Loucy (cell line): ENCODE measurements at regions not wholly inside any gene's neighbourhood (a gene's known extent, or its start where the extent isn't known, plus 50 kb on each side); places are given as distances from the start of the nearest gene placed in this dataset.

Source experiments
- H2AFZ ChIP-seq: fragments of 200-600 bp; sonication (generic); 2 replicates; pipeline ENCODE4 v1.6.0; 2016; ENCODE audit warnings: antibody characterized with exemption, mild to moderate bottlenecking, low read length, moderate library complexity
- H3F3A ChIP-seq: fragments of 200-600 bp; 2 replicates; pipeline ENCODE4 v1.6.0; 2016; ENCODE audit warnings: antibody characterized with exemption, low read depth, mild to moderate bottlenecking
- H3K27me3 ChIP-seq: fragments of 200-600 bp; sonication (generic); 2 replicates; pipeline ENCODE4 v1.6.1; 2014; ENCODE audit warnings: low read length, mild to moderate bottlenecking; ENCODE audit not compliant: insufficient read depth, poor library complexity, severe bottlenecking
- H3K36me3 ChIP-seq: fragments of 200-600 bp; sonication (generic); 2 replicates; pipeline ENCODE4 v1.6.1; 2016; ENCODE audit warnings: low read length; ENCODE audit not compliant: insufficient read depth
- H3K4me1 ChIP-seq: fragments of 200-600 bp; sonication (generic); 2 replicates; pipeline ENCODE4 v1.5.1; 2014; ENCODE audit warnings: low read length, mild to moderate bottlenecking; ENCODE audit not compliant: insufficient read depth, poor library complexity, severe bottlenecking
- H3K4me2 ChIP-seq: fragments of 200-600 bp; sonication (generic); 2 replicates; pipeline ENCODE4 v1.6.0; 2014; ENCODE audit warnings: antibody characterized with exemption, low read length, low read depth, mild to moderate bottlenecking; ENCODE audit not compliant: poor library complexity, severe bottlenecking
- H3K4me3 ChIP-seq: fragments of 200-600 bp; sonication (generic); 2 replicates; pipeline ENCODE4 v1.5.1; 2014; ENCODE audit warnings: low read length, mild to moderate bottlenecking, mixed read lengths; ENCODE audit not compliant: poor library complexity, severe bottlenecking
- H3K79me2 ChIP-seq: fragments of 200-600 bp; sonication (generic); 2 replicates; pipeline ENCODE4 v1.6.1; 2014; ENCODE audit warnings: low read length; ENCODE audit not compliant: insufficient read depth
- H3K9ac ChIP-seq: fragments of 200-600 bp; sonication (generic); 2 replicates; pipeline ENCODE4 v1.6.0; 2014; ENCODE audit warnings: mild to moderate bottlenecking, low read depth, low read length, moderate library complexity; ENCODE audit not compliant: poor library complexity, severe bottlenecking
- H3K9me2 ChIP-seq: fragments of 200-600 bp; sonication (generic); replicated peaks from 2 replicates; pipeline ENCODE4 v1.6.1; 2016; ENCODE audit warnings: low read depth, low read length, mixed read lengths
- H3K9me3 ChIP-seq: fragments of 200-600 bp; sonication (generic); 2 replicates; pipeline ENCODE4 v1.6.1; 2014; ENCODE audit warnings: mild to moderate bottlenecking, antibody characterized with exemption, low read length, low read depth; ENCODE audit not compliant: insufficient read depth
- H4K20me1 ChIP-seq: fragments of 200-600 bp; sonication (generic); 2 replicates; pipeline ENCODE4 v1.6.0; 2014; ENCODE audit warnings: antibody characterized with exemption, low read length, mild to moderate bottlenecking; ENCODE audit not compliant: insufficient read depth, poor library complexity, severe bottlenecking
- EZH2phosphoT487 ChIP-seq: fragments of 200-600 bp; IDR thresholded peaks from 2 replicates; pipeline ENCODE4 v1.6.1; 2018; ENCODE audit warnings: antibody characterized with exemption, mild to moderate bottlenecking, moderate library complexity, borderline replicate concordance
- TF ChIP-seq, protein P1 (sequence below): fragments of 200-600 bp; sonication (generic); conservative IDR thresholded peaks from 2 replicates; pipeline ENCODE4 v1.5.1; 2014; ENCODE audit warnings: mild to moderate bottlenecking, antibody characterized with exemption, low read length

GRCh38 chr10:8498881-8499280, 444.4 kb downstream of the GATA3 start:
- no peaks in the 10 kb centered on the region for H4K20me1 ChIP-seq
- H3K9me3 ChIP-seq: no peaks in the 10 kb centered on the region
- no peaks in the 10 kb centered on the region for H3K9me2 ChIP-seq
- TF ChIP-seq, protein P1, sequence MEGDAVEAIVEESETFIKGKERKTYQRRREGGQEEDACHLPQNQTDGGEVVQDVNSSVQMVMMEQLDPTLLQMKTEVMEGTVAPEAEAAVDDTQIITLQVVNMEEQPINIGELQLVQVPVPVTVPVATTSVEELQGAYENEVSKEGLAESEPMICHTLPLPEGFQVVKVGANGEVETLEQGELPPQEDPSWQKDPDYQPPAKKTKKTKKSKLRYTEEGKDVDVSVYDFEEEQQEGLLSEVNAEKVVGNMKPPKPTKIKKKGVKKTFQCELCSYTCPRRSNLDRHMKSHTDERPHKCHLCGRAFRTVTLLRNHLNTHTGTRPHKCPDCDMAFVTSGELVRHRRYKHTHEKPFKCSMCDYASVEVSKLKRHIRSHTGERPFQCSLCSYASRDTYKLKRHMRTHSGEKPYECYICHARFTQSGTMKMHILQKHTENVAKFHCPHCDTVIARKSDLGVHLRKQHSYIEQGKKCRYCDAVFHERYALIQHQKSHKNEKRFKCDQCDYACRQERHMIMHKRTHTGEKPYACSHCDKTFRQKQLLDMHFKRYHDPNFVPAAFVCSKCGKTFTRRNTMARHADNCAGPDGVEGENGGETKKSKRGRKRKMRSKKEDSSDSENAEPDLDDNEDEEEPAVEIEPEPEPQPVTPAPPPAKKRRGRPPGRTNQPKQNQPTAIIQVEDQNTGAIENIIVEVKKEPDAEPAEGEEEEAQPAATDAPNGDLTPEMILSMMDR: no peak
- no peak for TF ChIP-seq EZH2phosphoT487
- no peaks in the 10 kb centered on the region for H3K27me3 ChIP-seq
- H3K36me3 ChIP-seq: no peaks in the 10 kb centered on the region
- H2AFZ ChIP-seq: no peak overlapping the region
- H3K4me1 ChIP-seq: no peaks in the 10 kb centered on the region
- no peaks in the 10 kb centered on the region for H3F3A ChIP-seq
- no peak overlapping the region for H3K4me3 ChIP-seq
- no peak overlapping the region for H3K4me2 ChIP-seq
- H3K79me2 ChIP-seq: no peaks in the 10 kb centered on the region
- H3K9ac ChIP-seq: no peak overlapping the region

GRCh38 chr10:8499312-8499711, 444.8 kb downstream of the GATA3 start:
- no peak overlapping the region for H3K4me2 ChIP-seq
- H2AFZ ChIP-seq: no peak overlapping the region
- H3K9ac ChIP-seq: no peak overlapping the region
- H3K36me3 ChIP-seq: no peaks in the 10 kb centered on the region
- H3K4me3 ChIP-seq: no peak overlapping the region
- H4K20me1 ChIP-seq: no peaks in the 10 kb centered on the region
- H3K79me2 ChIP-seq: no peaks in the 10 kb centered on the region
- H3K9me3 ChIP-seq: no peaks in the 10 kb centered on the region
- TF ChIP-seq, protein P1: no peak
- TF ChIP-seq EZH2phosphoT487: no peak
- H3K27me3 ChIP-seq: no peaks in the 10 kb centered on the region
- H3F3A ChIP-seq: no peaks in the 10 kb centered on the region
- H3K9me2 ChIP-seq: no peaks in the 10 kb centered on the region
- H3K4me1 ChIP-seq: no peaks in the 10 kb centered on the region

- TF ChIP-seq, protein P1: no peak
- no peak for TF ChIP-seq EZH2phosphoT487
- no peaks in the 10 kb centered on the region for H4K20me1 ChIP-seq
- H3K36me3 ChIP-seq: no peaks in the 10 kb centered on the region
- no peaks in the 10 kb centered on the region for H3K9me2 ChIP-seq
- no peaks in the 10 kb centered on the region for H3F3A ChIP-seq
- no peak overlapping the region for H3K4me2 ChIP-seq
- H2AFZ ChIP-seq: no peak overlapping the region
- no peaks in the 10 kb centered on the region for H3K4me1 ChIP-seq
- no peak overlapping the region for H3K9ac ChIP-seq
- H3K79me2 ChIP-seq: no peaks in the 10 kb centered on the region
- H3K27me3 ChIP-seq: no peaks in the 10 kb centered on the region
- no peak overlapping the region for H3K4me3 ChIP-seq
- H3K9me3 ChIP-seq: no peaks in the 10 kb centered on the region
Measured at GRCh38 chr10:8499752-8500390, 445.4 kb downstream of the GATA3 start.
